ENCODE measurements at regions not wholly inside any gene's neighbourhood (a gene's known extent, or its start where the extent isn't known, plus 50 kb on each side); places are given as distances from the start of the nearest gene placed in this dataset.

- DNase-seq (ENCODE audit: low spot score in 2 of 2): no peak
- no peak overlapping the region for H3K27ac Mint-ChIP-seq (ENCODE audit: low read depth)
- H3K4me1 Mint-ChIP-seq: no peaks in the 10 kb centered on the region
- H3K36me3 Mint-ChIP-seq (ENCODE audit: insufficient read depth): no peaks in the 10 kb centered on the region
- no peak for ATAC-seq (replicated peaks; ENCODE audit: extremely low read depth, poor library complexity, severe bottlenecking)
- peaks cover 3% of the 10 kb centered on the region for H3K9me3 Mint-ChIP-seq
- H3K4me3 Mint-ChIP-seq: no peak overlapping the region
- no peaks in the 10 kb centered on the region for H3K27me3 Mint-ChIP-seq
These were observed 140.1 kb upstream of the INHBA start for GRCh38 chr7:41842956-41843355.

GRCh38 chr7:41837916-41838315 is 135.0 kb upstream of the INHBA start:
- Mint-ChIP-seq H3K27ac (ENCODE audit: low read depth) (no peak overlapping the region), H3K36me3 (ENCODE audit: insufficient read depth) (no peaks in the 10 kb centered on the region), H3K9me3 (no peaks in the 10 kb centered on the region), H3K4me1 (no peaks in the 10 kb centered on the region), H3K4me3 (no peak overlapping the region), H3K27me3 (no peaks in the 10 kb centered on the region)
- no peak for DNase-seq (ENCODE audit: low spot score in 2 of 2)
- no peak for ATAC-seq (replicated peaks; ENCODE audit: extremely low read depth, poor library complexity, severe bottlenecking)

GRCh38 chr7:41835976-41836530 is 133.2 kb upstream of the INHBA start:
- H3K36me3 Mint-ChIP-seq (ENCODE audit: insufficient read depth): no peaks in the 10 kb centered on the region

GRCh38 chr7:41834805-41835694 is 132.2 kb upstream of the INHBA start:
- no peak overlapping the region for H3K4me3 Mint-ChIP-seq
- H3K4me1 Mint-ChIP-seq: no peaks in the 10 kb centered on the region
- ATAC-seq (replicated peaks; ENCODE audit: extremely low read depth, poor library complexity, severe bottlenecking) (no peak), DNase-seq (ENCODE audit: low spot score in 2 of 2) (no peak)
- H3K27ac Mint-ChIP-seq (ENCODE audit: low read depth): no peak overlapping the region
- peaks cover 10% of the 10 kb centered on the region for H3K9me3 Mint-ChIP-seq
- no peaks in the 10 kb centered on the region for H3K27me3 Mint-ChIP-seq
- H3K36me3 Mint-ChIP-seq (ENCODE audit: insufficient read depth): no peaks in the 10 kb centered on the region

More at GRCh38 chr7:41835976-41836530, 133.2 kb upstream of the INHBA start:
- Mint-ChIP-seq H3K9me3 (peaks cover 10% of the 10 kb centered on the region), H3K4me1 (no peaks in the 10 kb centered on the region), H3K27ac (ENCODE audit: low read depth) (no peak overlapping the region), H3K27me3 (no peaks in the 10 kb centered on the region), H3K4me3 (no peak overlapping the region)
- ATAC-seq (replicated peaks; ENCODE audit: extremely low read depth, poor library complexity, severe bottlenecking) (no peak), DNase-seq (ENCODE audit: low spot score in 2 of 2) (no peak)

GRCh38 chr7:41832941-41833340 is 130.1 kb upstream of the INHBA start:
- Mint-ChIP-seq H3K36me3 (ENCODE audit: insufficient read depth) (no peaks in the 10 kb centered on the region), H3K4me1 (no peaks in the 10 kb centered on the region), H3K4me3 (no peak overlapping the region), H3K27ac (ENCODE audit: low read depth) (no peak overlapping the region), H3K27me3 (no peaks in the 10 kb centered on the region), H3K9me3 (peaks cover 13% of the 10 kb centered on the region)
- ATAC-seq (replicated peaks; ENCODE audit: extremely low read depth, poor library complexity, severe bottlenecking) (no peak), DNase-seq (ENCODE audit: low spot score in 2 of 2) (no peak)

GRCh38 chr7:41830271-41830670 is 127.4 kb upstream of the INHBA start:
- H3K27ac Mint-ChIP-seq (ENCODE audit: low read depth): no peak overlapping the region
- H3K9me3 Mint-ChIP-seq: peaks cover 16% of the 10 kb centered on the region
- DNase-seq (ENCODE audit: low spot score in 2 of 2): no peak

GRCh38 chr7:41828911-41829310 is 126.0 kb upstream of the INHBA start:
- Mint-ChIP-seq H3K27ac (ENCODE audit: low read depth) (no peak overlapping the region), H3K4me3 (no peak overlapping the region), H3K4me1 (no peaks in the 10 kb centered on the region), H3K9me3 (peaks cover 16% of the 10 kb centered on the region), H3K36me3 (ENCODE audit: insufficient read depth) (no peaks in the 10 kb centered on the region), H3K27me3 (no peaks in the 10 kb centered on the region)
- ATAC-seq (replicated peaks; ENCODE audit: extremely low read depth, poor library complexity, severe bottlenecking) (no peak), DNase-seq (ENCODE audit: low spot score in 2 of 2) (no peak)

More at GRCh38 chr7:41830271-41830670, 127.4 kb upstream of the INHBA start:
- no peak overlapping the region for H3K4me3 Mint-ChIP-seq
- H3K4me1 Mint-ChIP-seq: no peaks in the 10 kb centered on the region
- no peaks in the 10 kb centered on the region for H3K27me3 Mint-ChIP-seq
- ATAC-seq (replicated peaks; ENCODE audit: extremely low read depth, poor library complexity, severe bottlenecking): no peak
- H3K36me3 Mint-ChIP-seq (ENCODE audit: insufficient read depth): no peaks in the 10 kb centered on the region

GRCh38 chr7:41826641-41827040 is 123.8 kb upstream of the INHBA start:
- no peak overlapping the region for H3K4me3 Mint-ChIP-seq
- no peak for ATAC-seq (replicated peaks; ENCODE audit: extremely low read depth, poor library complexity, severe bottlenecking)
- peaks cover 9% of the 10 kb centered on the region for H3K9me3 Mint-ChIP-seq
- DNase-seq (ENCODE audit: low spot score in 2 of 2): no peak
- no peaks in the 10 kb centered on the region for H3K4me1 Mint-ChIP-seq
- no peaks in the 10 kb centered on the region for H3K27me3 Mint-ChIP-seq
- H3K27ac Mint-ChIP-seq (ENCODE audit: low read depth): no peak overlapping the region
- no peaks in the 10 kb centered on the region for H3K36me3 Mint-ChIP-seq (ENCODE audit: insufficient read depth)

- H3K4me1 Mint-ChIP-seq: no peaks in the 10 kb centered on the region
- H3K36me3 Mint-ChIP-seq (ENCODE audit: insufficient read depth): no peaks in the 10 kb centered on the region
- DNase-seq (ENCODE audit: low spot score in 2 of 2) (no peak), ATAC-seq (replicated peaks; ENCODE audit: extremely low read depth, poor library complexity, severe bottlenecking) (no peak)
- no peaks in the 10 kb centered on the region for H3K27me3 Mint-ChIP-seq
- H3K9me3 Mint-ChIP-seq: peaks cover 5% of the 10 kb centered on the region
- H3K27ac Mint-ChIP-seq (ENCODE audit: low read depth): no peak overlapping the region
- no peak overlapping the region for H3K4me3 Mint-ChIP-seq
These were observed 123.1 kb upstream of the INHBA start for GRCh38 chr7:41825927-41826480.

- Mint-ChIP-seq H3K27ac (ENCODE audit: low read depth) (no peak overlapping the region), H3K4me1 (no peaks in the 10 kb centered on the region), H3K9me3 (peaks cover 5% of the 10 kb centered on the region), H3K27me3 (no peaks in the 10 kb centered on the region), H3K36me3 (ENCODE audit: insufficient read depth) (no peaks in the 10 kb centered on the region), H3K4me3 (no peak overlapping the region)
- ATAC-seq (replicated peaks; ENCODE audit: extremely low read depth, poor library complexity, severe bottlenecking) (no peak), DNase-seq (ENCODE audit: low spot score in 2 of 2) (no peak)
These were observed 121.4 kb upstream of the INHBA start for GRCh38 chr7:41824284-41824683.

GRCh38 chr7:41822259-41822817 is 119.4 kb upstream of the INHBA start:
- Mint-ChIP-seq H3K4me1 (no peaks in the 10 kb centered on the region), H3K27me3 (no peaks in the 10 kb centered on the region), H3K36me3 (ENCODE audit: insufficient read depth) (no peaks in the 10 kb centered on the region), H3K4me3 (no peak overlapping the region), H3K9me3 (no peaks in the 10 kb centered on the region), H3K27ac (ENCODE audit: low read depth) (no peak overlapping the region)
- DNase-seq (ENCODE audit: low spot score in 2 of 2): no peak
- no peak for ATAC-seq (replicated peaks; ENCODE audit: extremely low read depth, poor library complexity, severe bottlenecking)

GRCh38 chr7:41821521-41822213 is 118.8 kb upstream of the INHBA start:
- Mint-ChIP-seq H3K9me3 (no peaks in the 10 kb centered on the region), H3K27me3 (no peaks in the 10 kb centered on the region), H3K4me1 (no peaks in the 10 kb centered on the region), H3K27ac (ENCODE audit: low read depth) (no peak overlapping the region), H3K4me3 (no peak overlapping the region), H3K36me3 (ENCODE audit: insufficient read depth) (no peaks in the 10 kb centered on the region)
- no peak for DNase-seq (ENCODE audit: low spot score in 2 of 2)
- ATAC-seq (replicated peaks; ENCODE audit: extremely low read depth, poor library complexity, severe bottlenecking): no peak

Measured in central memory CD8-positive, alpha-beta T cell (primary cell).